Gastroesophageal sphincter (tissue), 4 donors: ENCODE measurements at regions not wholly inside any gene's neighbourhood (a gene's known extent, or its start where the extent isn't known, plus 50 kb on each side); places are given as distances from the start of the nearest gene placed in this dataset.
"Not testable (repeated sequence)": the region's sequence is repeated elsewhere in the genome, so short reads cannot be mapped to it uniquely, and the experiment has no call there.

Experiments used
- ATAC-seq: fragments of 150-250 bp; one replicate; pipeline ENCODE4 v1.9.1; 2016; ENCODE audit warnings: mild to moderate bottlenecking, moderate library complexity
- H3K27ac ChIP-seq, 4 donors: fragments of 200-600 bp; sonication (generic) in 3 of 4; 1 replicate in 3 of 4; 2 replicates in 1 of 4; pipeline ENCODE4 v1.5.1; 2016 to 2019
- H3K27me3 ChIP-seq: fragments of 200-600 bp; sonication (generic); one replicate; pipeline ENCODE4 v1.5.1; 2019
- H3K36me3 ChIP-seq, 2 donors: fragments of 200-600 bp; sonication (generic); one replicate each; pipeline ENCODE4 v1.5.1; 2019; ENCODE audit warnings: control low read depth in 1 of 2
- H3K4me1 ChIP-seq, 3 donors: fragments of 200-600 bp; sonication (generic); 1 replicate in 2 of 3; 2 replicates in 1 of 3; pipeline ENCODE4 v1.5.1; 2016 to 2019; ENCODE audit warnings: control low read depth in 2 of 3
- H3K4me3 ChIP-seq, 2 donors: fragments of 200-600 bp; sonication (generic); one replicate each; pipeline ENCODE4 v1.5.1; 2019; ENCODE audit warnings: mild to moderate bottlenecking in 1 of 2, moderate library complexity in 1 of 2
- H3K9me3 ChIP-seq, 3 donors: fragments of 200-600 bp; sonication (generic); one replicate each; pipeline ENCODE4 v1.5.1; 2017 to 2019; ENCODE audit warnings: control low read depth in 2 of 3
- WGBS, 2 donors: methylation state at CpG; one replicate each; pipeline ENCODE4 v1.1.5; 2018; ENCODE audit warnings: low coverage in 1 of 2; 5-methylcytosine and 5-hydroxymethylcytosine counted together

- ATAC-seq, result not testable (repeated sequence)
Measured at GRCh38 chr15:85255502-85255901, 124.9 kb upstream of the AKAP13 start.

GRCh38 chr15:85256009-85256997, 124.1 kb upstream of the AKAP13 start:
- not testable (repeated sequence) for H3K36me3 ChIP-seq, H3K9me3 ChIP-seq, H3K4me3 ChIP-seq, H3K27me3 ChIP-seq
- H3K4me1 ChIP-seq, result peaks cover 0 to 15% (median 4%) of the 10 kb centered on the region in 3 donors
- 65% methylated on average over 4 of the region's 25 CpGs; no CpG with 5 or more reads in 1 of the 2 donors for WGBS, 2 donors
- peak overlapping the region in 1 of 4 donors; percentile 22 for H3K27ac ChIP-seq
- peak; percentile 63 for ATAC-seq

More at GRCh38 chr15:85255502-85255901, 124.9 kb upstream of the AKAP13 start:
- not testable (repeated sequence) for H3K27me3 ChIP-seq, H3K36me3 ChIP-seq, H3K27ac ChIP-seq, H3K9me3 ChIP-seq, H3K4me3 ChIP-seq
- peaks cover 0 to 15% (median 4%) of the 10 kb centered on the region in 3 donors for H3K4me1 ChIP-seq
- 65 to 82% methylated on average over 5 to 6 of the region's 24 CpGs for WGBS, 2 donors

GRCh38 chr15:85258062-85258445, 122.3 kb upstream of the AKAP13 start:
- not testable (repeated sequence) for ATAC-seq
- no CpG with 5 or more reads among the region's 4 CpGs for WGBS, 2 donors

GRCh38 chr15:85258559-85259209, 121.7 kb upstream of the AKAP13 start:
- ATAC-seq, H3K27ac ChIP-seq, H3K36me3 ChIP-seq, H3K27me3 ChIP-seq, H3K9me3 ChIP-seq, H3K4me3 ChIP-seq: not testable (repeated sequence)
- H3K4me1 ChIP-seq, result peaks cover 0 to 15% (median 4%) of the 10 kb centered on the region in 3 donors
- no CpG with 5 or more reads among the region's 19 CpGs for WGBS, 2 donors

More at GRCh38 chr15:85258062-85258445, 122.3 kb upstream of the AKAP13 start:
- not testable (repeated sequence) for H3K27me3 ChIP-seq, H3K4me3 ChIP-seq, H3K36me3 ChIP-seq, H3K9me3 ChIP-seq, H3K27ac ChIP-seq
- H3K4me1 ChIP-seq, result peaks cover 0 to 15% (median 4%) of the 10 kb centered on the region in 3 donors

- not testable (repeated sequence) for H3K36me3 ChIP-seq, H3K9me3 ChIP-seq, ATAC-seq, H3K4me3 ChIP-seq, H3K27me3 ChIP-seq, H3K27ac ChIP-seq
- no CpG with 5 or more reads among the region's 17 CpGs for WGBS, 2 donors
- peaks cover 0 to 13% (median 4%) of the 10 kb centered on the region in 3 donors for H3K4me1 ChIP-seq
Measured at GRCh38 chr15:85260526-85260925, 119.9 kb upstream of the AKAP13 start.

GRCh38 chr15:85262461-85263055, 117.8 kb upstream of the AKAP13 start:
- WGBS, 2 donors, result no CpG with 5 or more reads among the region's 26 CpGs
- H3K27me3 ChIP-seq, H3K36me3 ChIP-seq, H3K4me3 ChIP-seq, H3K9me3 ChIP-seq, H3K4me1 ChIP-seq, H3K27ac ChIP-seq, ATAC-seq: not testable (repeated sequence)

GRCh38 chr15:85263842-85264440, 116.5 kb upstream of the AKAP13 start:
- H3K9me3 ChIP-seq, H3K4me1 ChIP-seq, ATAC-seq, H3K27me3 ChIP-seq, H3K27ac ChIP-seq, H3K4me3 ChIP-seq, H3K36me3 ChIP-seq: not testable (repeated sequence)
- WGBS, 2 donors, result no CpG with 5 or more reads among the region's 13 CpGs

- ATAC-seq, result not testable (repeated sequence)
- whole genome bisulfite sequencing, 2 donors, result 87% methylated on average over 3 of the region's 14 CpGs; no CpG with 5 or more reads in 1 of the 2 donors
Measured at GRCh38 chr15:85264614-85265190, 115.7 kb upstream of the AKAP13 start.

GRCh38 chr15:85267158-85267857, 113.1 kb upstream of the AKAP13 start:
- ATAC-seq, H3K4me3 ChIP-seq: not testable (repeated sequence)
- WGBS, 2 donors, result no CpG with 5 or more reads among the region's 24 CpGs

More at GRCh38 chr15:85264614-85265190, 115.7 kb upstream of the AKAP13 start:
- H3K27ac ChIP-seq, H3K36me3 ChIP-seq, H3K27me3 ChIP-seq, H3K9me3 ChIP-seq, H3K4me1 ChIP-seq, H3K4me3 ChIP-seq: not testable (repeated sequence)

More at GRCh38 chr15:85267158-85267857, 113.1 kb upstream of the AKAP13 start:
- not testable (repeated sequence) for H3K9me3 ChIP-seq, H3K4me1 ChIP-seq, H3K27me3 ChIP-seq, H3K36me3 ChIP-seq, H3K27ac ChIP-seq
